IMR-90 (cell line): ENCODE measurements at regions not wholly inside any gene's neighbourhood (a gene's known extent, or its start where the extent isn't known, plus 50 kb on each side); places are given as distances from the start of the nearest gene placed in this dataset.

Experiments used
- ATAC-seq: fragments of 200-7000 bp; cut with Tn5 transposase; 2 replicates; pipeline ENCODE4 v1.9.1; 2020; ENCODE audit warnings: low read depth, mild to moderate bottlenecking, moderate library complexity
- BruUV-seq: library from RNA; stranded (reverse); fragments of 400-500 nt; replicated peaks from 2 replicates; lab custom pipeline; 2021; lab: Mats Ljungman, UMichigan
- CTCF ChIA-PET: fragments of 300-600 bp; formaldehyde crosslinking; extraction: SDS; loops from one replicate; lab custom pipeline; 2021; ENCODE audit warnings: antibody characterized with exemption; lab: Yijun Ruan, JAX
- POLR2A ChIA-PET: fragments of 300-600 bp; sonication (Branson Sonifier 250); formaldehyde crosslinking; loops from one replicate; lab custom pipeline; 2022; ENCODE audit warnings: antibody characterized with exemption; ENCODE audit not compliant: unreplicated experiment; lab: Charles Lee
- DNase-seq: peaks from one replicate; pipeline ENCODE4 v3.0.0; 2013
- H2AFZ ChIP-seq: replicated peaks from 2 replicates; pipeline ENCODE3; 2013; ENCODE audit warnings: low read length, mild to moderate bottlenecking; ENCODE audit not compliant: poor library complexity
- H2AK5ac ChIP-seq: 2 replicates; pipeline ENCODE4 v1.6.1; 2013; ENCODE audit warnings: low read depth, low read length, inconsistent platforms
- H2AK9ac ChIP-seq: replicated peaks from 2 replicates; pipeline ENCODE3; 2013; ENCODE audit warnings: mild to moderate bottlenecking, low read depth, low read length, moderate library complexity; ENCODE audit not compliant: poor library complexity
- H2BK120ac ChIP-seq: 2 replicates; pipeline ENCODE4 v1.6.1; 2013; ENCODE audit warnings: low read depth, low read length, inconsistent platforms
- H2BK15ac ChIP-seq: 3 replicates; pipeline ENCODE4 v1.6.1; 2013; ENCODE audit warnings: low read depth, low read length, inconsistent platforms
- H2BK20ac ChIP-seq: 2 replicates; pipeline ENCODE4 v1.6.1; 2013; ENCODE audit warnings: low read depth, mild to moderate bottlenecking, inconsistent platforms, low read length, moderate library complexity
- H2BK5ac ChIP-seq: 2 replicates; pipeline ENCODE4 v1.6.1; 2013; ENCODE audit warnings: mild to moderate bottlenecking, low read depth, low read length, inconsistent platforms; ENCODE audit not compliant: poor library complexity, severe bottlenecking
- H3K14ac ChIP-seq: replicated peaks from 2 replicates; pipeline ENCODE4 v1.6.1; 2013; ENCODE audit warnings: low read depth, low read length, inconsistent platforms
- H3K18ac ChIP-seq: 2 replicates; pipeline ENCODE4 v1.6.1; 2013; ENCODE audit warnings: low read depth, low read length, control low read depth
- H3K23ac ChIP-seq: 2 replicates; pipeline ENCODE4 v1.6.1; 2013; ENCODE audit warnings: low read depth, low read length, inconsistent platforms
- H3K27ac ChIP-seq: 2 replicates; pipeline ENCODE4 v1.5.1; 2013; ENCODE audit warnings: mild to moderate bottlenecking, control low read depth, low read length; ENCODE audit not compliant: insufficient read depth
- H3K27me3 ChIP-seq: 2 replicates; pipeline ENCODE4 v1.6.1; 2013; ENCODE audit warnings: low read length; ENCODE audit not compliant: control insufficient read depth, insufficient read depth
- H3K36me3 ChIP-seq: 2 replicates; pipeline ENCODE4 v1.6.1; 2013; ENCODE audit warnings: low read length, mixed read lengths; ENCODE audit not compliant: control insufficient read depth, insufficient read depth
- H3K4ac ChIP-seq: 2 replicates; pipeline ENCODE4 v1.6.1; 2013; ENCODE audit warnings: low read depth, low read length, inconsistent platforms
- H3K4me1 ChIP-seq: 2 replicates; pipeline ENCODE4 v1.6.1; 2013; ENCODE audit warnings: low read length, mixed read lengths; ENCODE audit not compliant: control insufficient read depth, insufficient read depth
- H3K4me2 ChIP-seq: 2 replicates; pipeline ENCODE4 v1.6.1; 2013; ENCODE audit warnings: low read depth, mild to moderate bottlenecking, control low read depth, low read length, moderate library complexity
- H3K4me3 ChIP-seq: 2 replicates; pipeline ENCODE4 v1.5.1; 2013; ENCODE audit warnings: low read depth, mild to moderate bottlenecking, control low read depth, low read length, moderate library complexity; ENCODE audit not compliant: insufficient read depth
- H3K56ac ChIP-seq: 2 replicates; pipeline ENCODE4 v1.6.1; 2013; ENCODE audit warnings: low read length, inconsistent platforms; ENCODE audit not compliant: insufficient read depth; ENCODE audit errors: extremely low read depth
- H3K79me1 ChIP-seq, 2 experiments: 2 replicates each; pipeline ENCODE4 v1.6.1; 2013; ENCODE audit warnings: low read length in 2 of 2, inconsistent platforms in 1 of 2, low read depth in 1 of 2
- H3K9ac ChIP-seq: 2 replicates; pipeline ENCODE4 v1.6.1; 2013; ENCODE audit warnings: low read depth, low read length, control low read depth
- H3K9me1 ChIP-seq: 2 replicates; pipeline ENCODE4 v1.6.1; 2013; ENCODE audit warnings: low read length, inconsistent platforms; ENCODE audit not compliant: insufficient read depth
- H3K9me3 ChIP-seq: 2 replicates; pipeline ENCODE4 v1.6.1; 2013; ENCODE audit warnings: low read length; ENCODE audit not compliant: control insufficient read depth, insufficient read depth
- H4K20me1 ChIP-seq: 2 replicates; pipeline ENCODE4 v1.6.1; 2013; ENCODE audit warnings: low read length, inconsistent platforms; ENCODE audit not compliant: insufficient read depth
- H4K5ac ChIP-seq: 2 replicates; pipeline ENCODE4 v1.6.1; 2013; ENCODE audit warnings: mild to moderate bottlenecking, low read depth, low read length, control low read depth
- H4K8ac ChIP-seq, 2 experiments: 2 replicates each; pipeline ENCODE4 v1.6.1; 2013; ENCODE audit warnings: low read depth in 2 of 2, low read length in 2 of 2, control low read depth in 1 of 2, inconsistent platforms in 1 of 2
- H4K91ac ChIP-seq: 2 replicates; pipeline ENCODE4 v1.6.1; 2013; ENCODE audit warnings: low read depth, low read length, inconsistent platforms; ENCODE audit not compliant: insufficient read depth
- ELK1 ChIP-seq: fragments of 150-350 bp; IDR thresholded peaks from 2 replicates; pipeline ENCODE4 v1.6.1; 2016; ENCODE audit warnings: low read depth, mild to moderate bottlenecking, low read length, moderate library complexity, borderline replicate concordance
- POLR2A ChIP-seq: IDR thresholded peaks from 2 replicates; pipeline ENCODE4 v1.6.1; 2012; ENCODE audit warnings: mild to moderate bottlenecking, low read depth, low read length
- RAD21 ChIP-seq: IDR thresholded peaks from 2 replicates; pipeline ENCODE4 v1.6.1; 2012; ENCODE audit warnings: low read length, improper control_type of control experiment
- SMC3 ChIP-seq: fragments of 150-350 bp; IDR thresholded peaks from 2 replicates; pipeline ENCODE4 v1.6.1; 2016; ENCODE audit warnings: low read depth, mild to moderate bottlenecking, antibody characterized with exemption, low read length, moderate library complexity
- WGBS, 2 experiments: methylation state at CpG; one replicate each; pipeline versions ENCODE4 v1.1.5 to v1.1.7; 2013; ENCODE audit warnings: missing lambda C conversion rate in 2 of 2; ENCODE audit not compliant: insufficient read length in 1 of 2; ENCODE audit errors: extremely low coverage in 2 of 2; 5-methylcytosine and 5-hydroxymethylcytosine counted together
- dilution Hi-C: fragments of 300-500 bp; cut with HindIII; formaldehyde crosslinking; loops from one replicate; pipeline ENCODE4 v1.14.3; 2018; ENCODE audit warnings: low sequenced_read_pairs; ENCODE audit not compliant: unreplicated experiment
- in situ Hi-C: fragments of 300-500 bp; cut with MboI; formaldehyde crosslinking; loops from 3 replicates; pipeline ENCODE4 v1.14.3; 2019; ENCODE audit warnings: low sequenced_read_pairs, inconsistent platforms, mixed read lengths
- intact Hi-C: fragments of 100-400 bp; cut with micrococcal nuclease; formaldehyde crosslinking; loops from 2 replicates; pipeline ENCODE4 v1.10.0; 2022

GRCh38 chr4:81527115-81527514, 55.4 kb upstream of the RASGEF1B start:
- Histone ChIP-seq H3K79me1 (no peaks in the 10 kb centered on the region), H3K4me3 (no peak overlapping the region), H2BK120ac (no peak overlapping the region), H2AFZ (no peak overlapping the region), H3K27me3 (no peaks in the 10 kb centered on the region), H4K8ac (no peak overlapping the region), H2AK5ac (no peak overlapping the region), H3K4me1 (no peaks in the 10 kb centered on the region), H2BK15ac (no peak overlapping the region), H3K9ac (no peak overlapping the region), H2AK9ac (no peak overlapping the region), H3K4ac (no peak overlapping the region), H3K27ac (no peak overlapping the region), H2BK20ac (no peak overlapping the region), H3K9me1 (no peaks in the 10 kb centered on the region), H4K5ac (no peak overlapping the region), H3K14ac (no peak overlapping the region), H3K36me3 (no peaks in the 10 kb centered on the region), H3K9me3 (no peaks in the 10 kb centered on the region), H3K23ac (no peak overlapping the region), H2BK5ac (no peak overlapping the region), H3K18ac (no peak overlapping the region), H3K56ac (no peak overlapping the region), H3K4me2 (no peak overlapping the region), H4K91ac (no peak overlapping the region), H4K20me1 (no peaks in the 10 kb centered on the region)
- intact Hi-C loops (no loop called here), dilution Hi-C loops (no loop called here), in situ Hi-C loops (no loop called here)
- no TSS peak for BruUV-seq
- ChIA-PET POLR2A (no interaction called here), CTCF (no interaction called here)
- DNase-seq (no peak), ATAC-seq (no peak)
- TF ChIP-seq ELK1 = no peak
- no peak for TF ChIP-seq POLR2A
- TF ChIP-seq RAD21 = no peak
- TF ChIP-seq SMC3 = no peak
- WGBS, 2 experiments = 7% methylated on average over 2 of the region's 4 CpGs; no CpG with 5 or more reads in 1 of the 2 experiments
